ENCODE measurements at regions not wholly inside any gene's neighbourhood (a gene's known extent, or its start where the extent isn't known, plus 50 kb on each side); places are given as distances from the start of the nearest gene placed in this dataset.

GRCh38 chr20:60126975-60127374, 168.8 kb downstream of the CDH26 start:
- no peak overlapping the region for H3K27ac ChIP-seq

GRCh38 chr20:60131375-60131774, 173.2 kb downstream of the CDH26 start:
- no peak for DNase-seq
- intact Hi-C loops (cut with DNase I): no loop called here
- TF ChIP-seq, protein P1, sequence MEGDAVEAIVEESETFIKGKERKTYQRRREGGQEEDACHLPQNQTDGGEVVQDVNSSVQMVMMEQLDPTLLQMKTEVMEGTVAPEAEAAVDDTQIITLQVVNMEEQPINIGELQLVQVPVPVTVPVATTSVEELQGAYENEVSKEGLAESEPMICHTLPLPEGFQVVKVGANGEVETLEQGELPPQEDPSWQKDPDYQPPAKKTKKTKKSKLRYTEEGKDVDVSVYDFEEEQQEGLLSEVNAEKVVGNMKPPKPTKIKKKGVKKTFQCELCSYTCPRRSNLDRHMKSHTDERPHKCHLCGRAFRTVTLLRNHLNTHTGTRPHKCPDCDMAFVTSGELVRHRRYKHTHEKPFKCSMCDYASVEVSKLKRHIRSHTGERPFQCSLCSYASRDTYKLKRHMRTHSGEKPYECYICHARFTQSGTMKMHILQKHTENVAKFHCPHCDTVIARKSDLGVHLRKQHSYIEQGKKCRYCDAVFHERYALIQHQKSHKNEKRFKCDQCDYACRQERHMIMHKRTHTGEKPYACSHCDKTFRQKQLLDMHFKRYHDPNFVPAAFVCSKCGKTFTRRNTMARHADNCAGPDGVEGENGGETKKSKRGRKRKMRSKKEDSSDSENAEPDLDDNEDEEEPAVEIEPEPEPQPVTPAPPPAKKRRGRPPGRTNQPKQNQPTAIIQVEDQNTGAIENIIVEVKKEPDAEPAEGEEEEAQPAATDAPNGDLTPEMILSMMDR (IDR thresholded peaks at IDR 0.05): no peak
- TF ChIP-seq POLR2A (IDR thresholded peaks at IDR 0.05): no peak
- no peak for TF ChIP-seq EP300 (IDR thresholded peaks at IDR 0.05)
- H3K9me3 ChIP-seq: no peaks in the 10 kb centered on the region
- no peak overlapping the region for H3K27ac ChIP-seq
- 75 to 79% (median 76%) methylated on average over 6 of the region's 6 CpGs for WGBS, 3 donors
- H3K36me3 ChIP-seq: no peaks in the 10 kb centered on the region
- H3K4me3 ChIP-seq: no peak overlapping the region
- H3K4me1 ChIP-seq (ENCODE audit: insufficient read depth): no peaks in the 10 kb centered on the region
- no peaks in the 10 kb centered on the region for H3K27me3 ChIP-seq

More at GRCh38 chr20:60126975-60127374, 168.8 kb downstream of the CDH26 start:
- Histone ChIP-seq H3K4me3 (no peak overlapping the region), H3K9me3 (no peaks in the 10 kb centered on the region), H3K4me1 (ENCODE audit: insufficient read depth) (no peaks in the 10 kb centered on the region), H3K36me3 (no peaks in the 10 kb centered on the region), H3K27me3 (no peaks in the 10 kb centered on the region)
- 48 to 91% (median 82%) methylated on average over 1 of the region's 1 CpG for WGBS, 3 donors
- TF ChIP-seq POLR2A (IDR thresholded peaks at IDR 0.05) (no peak), EP300 (IDR thresholded peaks at IDR 0.05) (no peak)
- TF ChIP-seq, protein P1 (IDR thresholded peaks at IDR 0.05): no peak
- no peak for DNase-seq
- intact Hi-C loops (cut with DNase I): no loop called here

DNA sequence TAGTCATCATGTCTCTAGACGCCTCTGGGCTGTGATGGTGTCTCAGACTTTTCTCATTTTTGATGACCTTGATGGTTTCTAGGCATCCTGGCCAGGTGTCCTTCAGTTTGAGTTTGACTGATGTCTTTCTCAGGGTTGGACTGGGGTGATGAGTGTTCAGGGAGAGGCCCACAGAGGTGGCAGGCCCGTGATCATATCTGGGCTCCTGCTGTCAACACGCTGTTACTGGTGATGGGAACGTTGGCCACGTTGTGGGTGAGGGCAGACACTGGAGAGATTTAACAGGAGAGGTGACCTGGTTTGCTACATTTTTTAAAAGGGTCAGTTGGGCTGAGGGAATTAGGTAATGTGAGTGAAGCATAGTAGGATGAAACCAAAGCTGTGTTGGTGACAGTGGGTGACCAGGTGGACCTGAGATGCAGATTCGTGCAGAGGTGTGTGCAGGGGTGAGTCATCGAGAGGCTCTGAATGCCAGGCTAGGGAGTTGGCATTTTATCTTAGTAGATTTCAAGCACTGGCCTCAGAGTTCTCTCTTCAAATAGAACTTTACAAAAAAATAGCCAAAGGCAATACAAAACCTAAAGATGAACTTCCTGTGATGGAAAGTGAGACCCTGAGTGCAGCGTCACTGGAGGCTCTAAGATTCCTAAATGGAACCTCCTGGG, 174.1 kb downstream of the CDH26 start:
- Histone ChIP-seq H3K27me3 (no peaks in the 10 kb centered on the region), H3K9me3 (no peaks in the 10 kb centered on the region), H3K27ac (no peak overlapping the region), H3K4me1 (ENCODE audit: insufficient read depth) (no peaks in the 10 kb centered on the region), H3K4me3 (no peak overlapping the region), H3K36me3 (no peaks in the 10 kb centered on the region)
- WGBS, 3 donors: 75 to 87% (median 81%) methylated on average over 8 of the region's 8 CpGs
- DNase-seq: no peak
- intact Hi-C loops (cut with DNase I): no loop called here
- TF ChIP-seq EP300 (IDR thresholded peaks at IDR 0.05) (no peak), POLR2A (IDR thresholded peaks at IDR 0.05) (no peak)
- TF ChIP-seq, protein P1 (IDR thresholded peaks at IDR 0.05): no peak

DNA sequence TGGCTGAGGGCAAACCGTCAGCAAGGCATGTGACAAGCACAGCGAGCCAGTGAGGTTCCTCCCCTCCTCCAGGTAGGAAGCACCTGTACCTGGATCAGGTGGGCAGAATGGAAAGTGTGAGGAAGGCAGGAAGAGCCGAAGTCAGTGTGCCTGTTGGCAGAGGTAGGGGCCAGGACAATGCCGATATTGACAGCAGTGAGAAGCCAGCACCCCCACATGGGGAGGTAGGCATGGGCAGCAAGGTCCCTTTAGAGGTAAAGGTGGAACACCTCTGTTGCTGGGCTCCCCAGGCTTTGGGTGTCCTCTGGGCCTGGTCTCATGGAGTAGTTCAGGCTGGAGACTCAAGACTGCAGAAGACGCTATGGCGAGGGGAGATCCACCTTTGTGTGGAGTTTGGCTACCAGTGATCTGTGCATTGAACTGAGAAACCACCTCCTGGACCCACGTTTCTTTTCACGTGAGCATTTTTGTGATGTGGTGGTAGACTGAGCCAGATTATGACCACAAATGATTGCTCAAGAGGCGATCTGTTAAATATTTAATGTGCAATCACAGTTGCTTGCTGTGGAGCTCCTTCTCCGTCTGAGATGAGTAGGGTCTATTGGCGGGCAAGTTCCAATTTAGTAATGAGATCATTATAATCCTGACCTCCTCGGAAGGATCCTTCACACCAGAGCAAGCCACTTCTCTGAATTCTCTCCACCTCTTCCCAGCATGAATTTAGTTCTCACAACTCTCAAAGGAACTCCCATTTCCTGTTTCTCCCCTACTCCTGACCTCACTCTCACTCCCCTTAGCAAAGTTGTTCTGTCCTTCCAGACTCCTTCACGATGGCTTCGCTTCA, 174.8 kb downstream of the CDH26 start:
- Histone ChIP-seq H3K27ac (no peak overlapping the region), H3K27me3 (no peaks in the 10 kb centered on the region), H3K4me1 (ENCODE audit: insufficient read depth) (no peaks in the 10 kb centered on the region), H3K9me3 (no peaks in the 10 kb centered on the region), H3K36me3 (no peaks in the 10 kb centered on the region), H3K4me3 (no peak overlapping the region)
- no peak for DNase-seq
- TF ChIP-seq EP300 (IDR thresholded peaks at IDR 0.05) (no peak), POLR2A (IDR thresholded peaks at IDR 0.05) (no peak)
- TF ChIP-seq, protein P1 (IDR thresholded peaks at IDR 0.05): no peak
- WGBS, 3 donors: 80 to 86% (median 84%) methylated on average over 14 of the region's 14 CpGs
- intact Hi-C loops (cut with DNase I): no loop called here
